Activated CD4-positive, alpha-beta T cell treated with anti-CD3 and anti-CD28 coated beads for 48 hours (primary cell): ENCODE measurements at regions not wholly inside any gene's neighbourhood (a gene's known extent, or its start where the extent isn't known, plus 50 kb on each side); places are given as distances from the start of the nearest gene placed in this dataset.

ENCODE experiments used
- DNase-seq: peaks from one replicate; pipeline ENCODE4 v3.0.0-alpha.2; 2020

DNA sequence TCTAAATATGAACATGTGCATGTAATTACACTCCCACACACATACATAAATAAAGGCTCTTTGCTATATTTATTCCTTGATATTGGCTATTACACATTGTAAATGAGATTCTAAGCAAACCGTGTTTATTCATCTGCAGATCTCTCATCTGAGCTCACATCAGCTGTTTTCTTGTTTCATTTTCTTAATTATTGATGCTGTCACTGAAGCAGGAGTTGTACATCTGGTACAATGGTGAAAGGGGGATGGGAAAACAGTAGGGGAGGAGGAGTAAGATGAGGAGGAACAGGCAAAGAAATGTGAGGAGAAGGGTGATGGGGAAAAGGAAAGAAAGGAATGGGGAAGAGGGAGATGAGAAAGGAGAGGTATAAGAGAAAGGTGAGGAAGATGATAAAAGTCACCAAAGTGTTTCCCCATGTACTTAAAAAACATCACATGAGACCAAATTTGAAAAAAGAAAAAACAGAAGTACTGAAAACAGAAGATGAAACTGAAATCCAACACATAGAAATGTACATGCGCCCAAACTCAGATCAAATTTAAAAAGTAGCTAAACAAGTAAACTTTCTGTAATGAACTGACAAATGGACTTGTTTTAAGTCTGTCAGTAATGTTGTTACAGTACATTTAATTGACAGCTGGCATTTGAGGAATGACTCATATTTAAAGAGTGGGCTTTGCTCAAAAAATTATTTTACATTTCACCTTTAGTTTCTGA lies 472.2 kb downstream of the ARL4A start:
- no peak for DNase-seq

- no peak for DNase-seq
Observed at GRCh38 chr7:13161125-13161524, 473.7 kb downstream of the ARL4A start.

DNA sequence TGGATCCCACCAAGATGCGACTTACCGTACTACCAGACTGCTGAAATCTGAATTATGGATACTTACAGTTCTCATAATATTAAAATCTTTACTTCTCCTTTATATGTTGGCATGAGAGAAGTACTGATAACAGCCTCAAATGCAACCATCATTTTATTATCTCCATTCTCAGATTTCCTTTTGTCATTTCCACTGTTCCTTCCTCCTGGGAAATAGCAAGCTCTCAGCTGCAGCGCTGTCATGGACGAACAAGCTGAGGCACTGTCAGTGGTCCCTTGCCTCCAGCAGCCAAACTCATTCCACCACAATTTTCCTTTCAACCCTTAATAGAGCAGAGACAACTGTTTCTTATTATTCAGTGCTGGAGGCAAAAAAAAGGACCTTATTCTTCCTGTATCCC lies 478.4 kb downstream of the ARL4A start:
- no peak for DNase-seq

- DNase-seq, result no peak
Observed at GRCh38 chr7:13166801-13167200, 479.4 kb downstream of the ARL4A start.

- no peak for DNase-seq
Observed at GRCh38 chr7:13169356-13169755, 481.9 kb downstream of the ARL4A start.

DNA sequence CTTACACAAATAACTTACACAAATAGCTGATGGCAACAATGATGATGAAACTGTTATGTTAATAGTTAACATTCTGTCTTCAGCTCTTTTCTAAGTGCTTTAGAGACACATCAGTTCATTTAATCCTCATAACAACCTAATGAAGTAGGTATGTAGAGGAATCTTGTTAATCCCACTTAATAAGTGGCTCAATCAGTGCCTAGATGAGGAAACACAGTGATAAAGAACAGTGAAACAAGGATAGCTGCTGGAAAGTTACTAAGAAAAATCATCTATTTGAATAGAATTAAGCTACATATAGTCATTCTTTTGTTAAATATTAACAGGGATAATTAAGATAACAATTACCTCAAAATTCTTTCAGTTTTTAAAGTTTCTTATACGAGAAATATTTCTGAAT lies 487.6 kb downstream of the ARL4A start:
- DNase-seq, result no peak

DNA sequence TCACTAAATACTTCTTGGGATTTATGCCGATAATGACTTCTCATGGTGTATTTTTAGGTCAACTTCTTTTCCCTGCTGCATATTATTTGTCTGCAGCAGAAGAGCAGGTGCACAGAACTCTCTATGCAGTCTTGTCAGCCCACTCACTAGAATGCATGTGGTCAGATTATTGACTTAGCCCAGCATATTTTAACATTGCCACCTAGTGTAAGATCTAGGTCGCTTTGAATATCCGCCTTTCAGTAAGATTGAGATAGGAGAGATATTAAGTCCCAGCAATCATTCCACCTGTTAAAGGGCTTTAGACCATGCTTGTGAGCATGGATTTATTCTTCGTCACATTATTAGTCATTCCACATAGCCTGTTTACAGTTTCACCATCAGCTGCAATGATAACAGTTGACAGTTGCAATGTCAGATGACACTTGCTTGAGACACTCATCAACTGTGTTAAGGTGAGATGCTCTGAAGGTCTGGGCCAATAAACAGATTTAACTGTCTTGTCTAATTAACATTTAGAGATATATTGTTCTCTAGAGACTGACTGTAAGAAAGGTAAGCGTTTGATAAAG lies 491.7 kb downstream of the ARL4A start:
- DNase-seq, result no peak

DNA sequence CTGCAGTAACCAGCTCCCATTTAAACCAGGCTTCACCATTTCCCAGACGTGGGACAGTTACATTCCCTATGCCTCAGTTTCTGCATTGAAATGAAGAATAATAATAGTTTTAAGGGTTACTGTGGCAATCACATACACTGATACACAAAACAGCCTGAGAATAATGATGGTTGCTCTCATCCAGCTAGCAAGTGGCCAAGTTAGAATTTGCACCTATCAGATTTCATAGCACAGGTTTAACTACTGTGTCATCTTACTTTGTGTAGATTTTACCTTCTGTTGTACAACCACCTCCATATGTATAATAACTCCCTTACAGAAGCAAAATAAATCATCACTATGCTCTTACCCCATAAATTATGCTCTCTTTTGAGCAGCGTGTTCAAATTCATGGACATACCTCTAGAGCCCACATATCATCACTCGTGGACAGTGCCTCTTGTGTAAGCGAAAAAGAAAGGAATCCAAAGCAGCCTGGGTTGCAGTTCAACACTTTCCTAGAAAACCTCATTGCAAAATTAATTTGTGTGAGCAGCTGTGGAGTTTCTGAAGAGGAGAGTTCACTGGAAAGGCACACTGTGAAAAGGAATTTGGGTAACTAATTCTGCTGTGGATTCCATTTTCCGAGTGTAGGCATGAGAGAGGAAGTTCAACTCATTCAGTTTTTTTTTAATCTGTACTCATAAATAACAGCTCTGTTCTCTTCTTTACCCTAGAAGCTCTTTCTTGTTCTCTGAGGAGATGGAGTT lies 492.5 kb downstream of the ARL4A start:
- DNase-seq, result no peak

DNA sequence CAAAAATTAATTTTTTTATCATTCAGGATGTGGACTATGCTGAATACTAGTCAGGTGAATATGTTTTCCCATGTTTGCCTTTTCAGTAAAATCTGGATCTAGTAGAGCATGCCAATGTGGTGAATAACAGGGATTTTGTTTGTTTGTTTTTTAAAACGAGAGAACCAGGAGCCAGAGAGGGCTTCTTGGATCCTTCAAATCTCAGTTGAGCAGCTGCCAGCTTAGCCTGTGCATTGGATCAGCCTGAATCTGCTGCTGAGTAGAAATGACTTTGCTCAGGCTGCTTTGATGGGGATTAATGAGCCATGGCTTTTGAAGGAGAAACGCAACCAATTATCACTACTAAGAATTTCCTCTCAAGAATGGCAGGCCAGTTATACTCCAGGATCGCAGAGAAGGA lies 493.8 kb downstream of the ARL4A start:
- DNase-seq, result no peak

GRCh38 chr7:13185139-13185538 lies 497.7 kb downstream of the ARL4A start:
- no peak for DNase-seq

- no peak for DNase-seq
Observed at GRCh38 chr7:13188236-13188805, 500.9 kb downstream of the ARL4A start.

DNA sequence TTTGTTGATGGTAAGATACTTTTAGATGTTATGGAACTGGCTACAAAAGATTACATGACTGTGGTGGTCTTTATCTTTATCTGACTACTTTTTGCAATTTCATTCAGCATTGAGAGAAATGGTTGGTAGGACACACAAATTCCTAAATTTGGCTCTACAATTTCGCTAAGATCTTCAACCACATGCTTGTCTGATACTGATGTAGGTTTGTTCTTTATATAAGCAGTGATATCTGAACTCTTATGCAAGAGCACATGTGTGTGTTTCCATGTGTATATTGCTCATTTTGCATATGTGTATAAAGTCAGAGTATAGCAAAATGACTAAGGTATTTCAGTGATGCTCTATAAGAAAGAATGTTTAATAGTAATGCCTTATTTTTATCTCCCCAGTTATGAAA lies 501.5 kb downstream of the ARL4A start:
- no peak for DNase-seq

DNA sequence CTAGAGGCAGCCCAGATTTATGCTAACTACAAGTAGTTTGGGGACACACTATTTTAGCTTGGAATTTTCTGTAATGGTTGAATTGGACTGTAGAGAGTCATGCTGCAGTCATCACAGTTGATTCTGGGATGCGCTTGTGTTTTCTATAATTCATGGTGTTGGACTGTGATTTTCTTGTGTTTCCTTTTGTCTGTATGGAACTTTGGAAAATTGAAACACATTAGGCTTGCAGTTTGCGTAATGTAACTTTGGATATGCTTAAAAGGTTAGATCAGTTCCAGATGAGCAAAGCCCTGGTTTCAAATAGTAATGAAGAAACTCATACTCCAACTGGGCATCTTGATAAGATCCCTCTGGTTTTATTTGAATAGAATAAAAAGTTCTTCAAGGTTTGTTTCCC lies 502.2 kb downstream of the ARL4A start:
- no peak for DNase-seq

- no peak for DNase-seq
Observed at GRCh38 chr7:13197501-13197900, 510.1 kb downstream of the ARL4A start.

DNA sequence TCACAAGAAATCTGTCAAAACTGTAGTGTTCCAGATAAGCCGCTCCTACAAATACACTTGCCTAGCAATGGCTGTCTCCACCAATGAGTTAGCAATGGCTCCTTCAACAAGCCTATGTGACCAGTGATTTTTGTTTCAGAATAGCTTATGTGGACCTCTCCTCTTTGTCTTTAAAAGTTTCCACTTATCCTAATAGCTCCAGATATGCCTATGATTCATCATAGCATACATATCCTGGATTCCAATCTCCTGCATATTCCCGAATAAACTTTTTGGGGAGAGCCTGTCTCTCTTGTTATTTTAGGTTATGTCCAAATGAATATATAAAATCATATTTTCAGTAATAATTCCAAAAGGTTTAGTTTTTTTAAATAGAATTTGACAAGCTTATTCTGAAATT lies 510.6 kb downstream of the ARL4A start:
- DNase-seq, result no peak

GRCh38 chr7:13198727-13199126 lies 511.3 kb downstream of the ARL4A start:
- DNase-seq, result no peak

- DNase-seq, result no peak
Observed at GRCh38 chr7:13201628-13202027, 514.2 kb downstream of the ARL4A start.

DNA sequence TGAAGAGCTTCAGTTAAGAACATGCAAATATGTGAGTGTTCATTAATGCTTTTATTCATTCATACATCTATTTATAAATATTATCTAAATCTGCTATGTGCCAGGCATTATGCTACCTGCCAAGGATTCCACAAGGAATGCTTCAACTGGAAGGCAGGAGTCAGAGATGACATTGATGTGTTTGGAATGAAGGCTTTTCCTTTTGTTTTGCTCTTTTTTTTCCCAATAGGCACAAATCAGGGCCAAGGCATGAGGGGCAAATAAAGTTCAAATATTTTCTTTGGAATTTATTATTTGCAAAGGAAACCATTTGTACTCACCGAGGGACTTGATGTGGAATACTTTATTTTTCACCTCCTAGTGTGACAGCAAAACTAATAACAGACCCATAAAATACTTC lies 530.3 kb downstream of the ARL4A start:
- no peak for DNase-seq

DNA sequence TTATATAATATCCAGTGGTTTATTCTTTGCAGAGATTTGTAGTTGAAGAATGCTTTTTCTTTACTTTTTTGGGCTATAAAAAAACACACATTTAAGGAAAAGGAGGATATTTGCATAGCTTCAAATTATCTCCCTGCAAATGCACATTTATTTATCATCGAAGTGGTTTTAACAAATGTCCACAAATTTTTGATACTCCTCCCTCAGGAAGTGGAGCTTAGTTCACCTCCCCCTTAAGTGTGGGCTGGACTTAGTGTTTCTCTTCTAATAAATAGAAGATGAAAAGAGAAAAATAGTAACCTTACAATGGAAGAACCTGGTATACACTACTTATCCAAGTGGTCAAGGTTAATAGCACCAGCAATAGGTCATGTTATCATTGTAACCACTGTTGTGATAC lies 537.6 kb downstream of the ARL4A start:
- no peak for DNase-seq

DNA sequence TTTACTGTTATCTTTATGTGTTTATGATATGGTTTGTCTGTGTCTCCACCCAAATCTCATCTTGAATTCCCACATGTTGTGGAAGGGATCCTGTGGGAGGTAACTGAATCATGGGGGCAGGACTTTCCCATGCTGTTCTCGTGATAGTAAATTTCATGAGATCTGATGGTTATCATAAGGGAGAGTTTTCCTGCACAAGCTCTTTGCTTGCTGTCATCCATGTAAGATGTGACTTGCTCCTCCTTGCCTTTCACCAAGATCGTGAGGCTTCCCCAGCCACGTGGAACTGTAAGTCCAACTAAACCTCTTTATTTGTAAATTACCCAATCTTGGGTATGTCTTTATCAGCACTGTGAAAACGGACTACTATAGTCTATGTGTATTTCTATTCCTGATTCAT lies 539.0 kb downstream of the ARL4A start:
- DNase-seq, result no peak

- DNase-seq, result no peak
Observed at GRCh38 chr7:13231216-13231615, 543.8 kb downstream of the ARL4A start.

GRCh38 chr7:13235436-13235835 lies 548.0 kb downstream of the ARL4A start:
- no peak for DNase-seq

DNA sequence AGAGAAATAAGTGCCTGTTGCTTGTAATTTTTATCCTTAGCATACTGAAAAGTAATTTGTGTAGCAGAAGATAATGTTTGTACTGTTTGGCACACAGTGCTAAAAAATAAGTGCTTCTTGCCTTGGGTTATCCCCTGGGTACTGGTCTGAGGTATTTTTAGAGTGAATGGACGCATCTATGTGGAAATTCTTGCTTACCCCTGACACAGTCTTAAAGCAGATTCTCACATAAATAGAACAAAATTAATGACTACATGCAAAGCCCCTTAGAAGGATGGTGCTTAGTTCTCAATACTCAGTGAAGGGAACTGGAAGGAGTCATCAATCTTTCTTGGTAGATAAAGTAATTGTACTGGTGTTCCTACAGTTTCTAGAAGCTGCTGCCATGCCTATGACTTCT lies 548.6 kb downstream of the ARL4A start:
- no peak for DNase-seq

DNA sequence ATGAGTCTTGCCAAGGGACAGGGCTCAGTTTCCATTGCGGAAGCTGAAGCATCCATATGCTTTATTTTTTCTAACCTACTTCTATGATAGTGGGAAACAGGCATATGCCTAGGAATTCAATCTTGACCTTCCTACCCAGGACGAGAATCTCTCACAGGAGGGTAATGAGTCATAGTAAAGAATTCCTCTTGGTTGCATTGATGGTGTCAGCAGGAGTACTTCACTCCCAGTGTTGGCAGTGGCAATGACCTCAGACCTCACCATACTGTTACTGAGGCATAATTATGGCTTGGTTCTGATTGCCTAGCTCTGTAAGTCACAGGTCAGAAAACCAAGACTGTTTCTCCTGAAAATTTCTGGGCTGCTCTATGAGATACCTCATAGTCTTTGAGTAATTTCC lies 552.9 kb downstream of the ARL4A start:
- no peak for DNase-seq
